Loucy (cell line): ENCODE measurements at regions not wholly inside any gene's neighbourhood (a gene's known extent, or its start where the extent isn't known, plus 50 kb on each side); places are given as distances from the start of the nearest gene placed in this dataset.

ENCODE experiments used
- CTCF ChIP-seq: fragments of 200-600 bp; sonication (generic); conservative IDR thresholded peaks from 2 replicates; pipeline ENCODE4 v1.5.1; 2014; ENCODE audit warnings: mild to moderate bottlenecking, antibody characterized with exemption, low read length
- EZH2phosphoT487 ChIP-seq: fragments of 200-600 bp; IDR thresholded peaks from 2 replicates; pipeline ENCODE4 v1.6.1; 2018; ENCODE audit warnings: antibody characterized with exemption, mild to moderate bottlenecking, moderate library complexity, borderline replicate concordance

GRCh38 chr5:68679041-68679440 lies 414.8 kb upstream of the SLC30A5 start:
- TF ChIP-seq CTCF (no peak), EZH2phosphoT487 (no peak)
